IMR-90 (cell line): ENCODE measurements at regions not wholly inside any gene's neighbourhood (a gene's known extent, or its start where the extent isn't known, plus 50 kb on each side); places are given as distances from the start of the nearest gene placed in this dataset.
A peak's percentile ranks its signal among the peaks of the same experiment; 100 is the strongest.

Experiments
- ATAC-seq: fragments of 200-7000 bp; cut with Tn5 transposase; 2 replicates; pipeline ENCODE4 v1.9.1; 2020; ENCODE audit warnings: low read depth, mild to moderate bottlenecking, moderate library complexity
- BruUV-seq: library from RNA; stranded (reverse); fragments of 400-500 nt; replicated peaks from 2 replicates; lab custom pipeline; 2021; lab: Mats Ljungman, UMichigan
- CTCF ChIA-PET: fragments of 300-600 bp; formaldehyde crosslinking; extraction: SDS; loops from one replicate; lab custom pipeline; 2021; ENCODE audit warnings: antibody characterized with exemption; lab: Yijun Ruan, JAX
- POLR2A ChIA-PET: fragments of 300-600 bp; sonication (Branson Sonifier 250); formaldehyde crosslinking; loops from one replicate; lab custom pipeline; 2022; ENCODE audit warnings: antibody characterized with exemption; ENCODE audit not compliant: unreplicated experiment; lab: Charles Lee
- DNase-seq: peaks from one replicate; pipeline ENCODE4 v3.0.0; 2013
- H2AFZ ChIP-seq: replicated peaks from 2 replicates; pipeline ENCODE3; 2013; ENCODE audit warnings: low read length, mild to moderate bottlenecking; ENCODE audit not compliant: poor library complexity
- H2AK5ac ChIP-seq: 2 replicates; pipeline ENCODE4 v1.6.1; 2013; ENCODE audit warnings: low read depth, low read length, inconsistent platforms
- H2AK9ac ChIP-seq: replicated peaks from 2 replicates; pipeline ENCODE3; 2013; ENCODE audit warnings: mild to moderate bottlenecking, low read depth, low read length, moderate library complexity; ENCODE audit not compliant: poor library complexity
- H2BK120ac ChIP-seq: 2 replicates; pipeline ENCODE4 v1.6.1; 2013; ENCODE audit warnings: low read depth, low read length, inconsistent platforms
- H2BK15ac ChIP-seq: 3 replicates; pipeline ENCODE4 v1.6.1; 2013; ENCODE audit warnings: low read depth, low read length, inconsistent platforms
- H2BK20ac ChIP-seq: 2 replicates; pipeline ENCODE4 v1.6.1; 2013; ENCODE audit warnings: low read depth, mild to moderate bottlenecking, inconsistent platforms, low read length, moderate library complexity
- H2BK5ac ChIP-seq: 2 replicates; pipeline ENCODE4 v1.6.1; 2013; ENCODE audit warnings: mild to moderate bottlenecking, low read depth, low read length, inconsistent platforms; ENCODE audit not compliant: poor library complexity, severe bottlenecking
- H3K14ac ChIP-seq: replicated peaks from 2 replicates; pipeline ENCODE4 v1.6.1; 2013; ENCODE audit warnings: low read depth, low read length, inconsistent platforms
- H3K18ac ChIP-seq: 2 replicates; pipeline ENCODE4 v1.6.1; 2013; ENCODE audit warnings: low read depth, low read length, control low read depth
- H3K23ac ChIP-seq: 2 replicates; pipeline ENCODE4 v1.6.1; 2013; ENCODE audit warnings: low read depth, low read length, inconsistent platforms
- H3K27ac ChIP-seq: 2 replicates; pipeline ENCODE4 v1.5.1; 2013; ENCODE audit warnings: mild to moderate bottlenecking, control low read depth, low read length; ENCODE audit not compliant: insufficient read depth
- H3K27me3 ChIP-seq: 2 replicates; pipeline ENCODE4 v1.6.1; 2013; ENCODE audit warnings: low read length; ENCODE audit not compliant: control insufficient read depth, insufficient read depth
- H3K36me3 ChIP-seq: 2 replicates; pipeline ENCODE4 v1.6.1; 2013; ENCODE audit warnings: low read length, mixed read lengths; ENCODE audit not compliant: control insufficient read depth, insufficient read depth
- H3K4ac ChIP-seq: 2 replicates; pipeline ENCODE4 v1.6.1; 2013; ENCODE audit warnings: low read depth, low read length, inconsistent platforms
- H3K4me1 ChIP-seq: 2 replicates; pipeline ENCODE4 v1.6.1; 2013; ENCODE audit warnings: low read length, mixed read lengths; ENCODE audit not compliant: control insufficient read depth, insufficient read depth
- H3K4me2 ChIP-seq: 2 replicates; pipeline ENCODE4 v1.6.1; 2013; ENCODE audit warnings: low read depth, mild to moderate bottlenecking, control low read depth, low read length, moderate library complexity
- H3K4me3 ChIP-seq: 2 replicates; pipeline ENCODE4 v1.5.1; 2013; ENCODE audit warnings: low read depth, mild to moderate bottlenecking, control low read depth, low read length, moderate library complexity; ENCODE audit not compliant: insufficient read depth
- H3K56ac ChIP-seq: 2 replicates; pipeline ENCODE4 v1.6.1; 2013; ENCODE audit warnings: low read length, inconsistent platforms; ENCODE audit not compliant: insufficient read depth; ENCODE audit errors: extremely low read depth
- H3K79me1 ChIP-seq, 2 experiments: 2 replicates each; pipeline ENCODE4 v1.6.1; 2013; ENCODE audit warnings: low read length in 2 of 2, inconsistent platforms in 1 of 2, low read depth in 1 of 2
- H3K9ac ChIP-seq: 2 replicates; pipeline ENCODE4 v1.6.1; 2013; ENCODE audit warnings: low read depth, low read length, control low read depth
- H3K9me1 ChIP-seq: 2 replicates; pipeline ENCODE4 v1.6.1; 2013; ENCODE audit warnings: low read length, inconsistent platforms; ENCODE audit not compliant: insufficient read depth
- H3K9me3 ChIP-seq: 2 replicates; pipeline ENCODE4 v1.6.1; 2013; ENCODE audit warnings: low read length; ENCODE audit not compliant: control insufficient read depth, insufficient read depth
- H4K20me1 ChIP-seq: 2 replicates; pipeline ENCODE4 v1.6.1; 2013; ENCODE audit warnings: low read length, inconsistent platforms; ENCODE audit not compliant: insufficient read depth
- H4K5ac ChIP-seq: 2 replicates; pipeline ENCODE4 v1.6.1; 2013; ENCODE audit warnings: mild to moderate bottlenecking, low read depth, low read length, control low read depth
- H4K8ac ChIP-seq, 2 experiments: 2 replicates each; pipeline ENCODE4 v1.6.1; 2013; ENCODE audit warnings: low read depth in 2 of 2, low read length in 2 of 2, control low read depth in 1 of 2, inconsistent platforms in 1 of 2
- H4K91ac ChIP-seq: 2 replicates; pipeline ENCODE4 v1.6.1; 2013; ENCODE audit warnings: low read depth, low read length, inconsistent platforms; ENCODE audit not compliant: insufficient read depth
- CEBPB ChIP-seq: IDR thresholded peaks from 2 replicates; pipeline ENCODE4 v1.6.1; 2012; ENCODE audit warnings: low read depth, low read length, improper control_type of control experiment
- CHD1 ChIP-seq: IDR thresholded peaks from 2 replicates; pipeline ENCODE4 v1.6.1; 2012; ENCODE audit warnings: low read depth, low read length, improper control_type of control experiment
- FOS ChIP-seq: fragments of 150-350 bp; IDR thresholded peaks from 2 replicates; pipeline ENCODE4 v1.6.1; 2016; ENCODE audit warnings: low read depth, low read length
- MAFK ChIP-seq: IDR thresholded peaks from 2 replicates; pipeline ENCODE4 v1.6.1; 2012; ENCODE audit warnings: low read depth, low read length, improper control_type of control experiment
- MAZ ChIP-seq: IDR thresholded peaks from 2 replicates; pipeline ENCODE4 v1.6.1; 2012; ENCODE audit warnings: low read depth, mild to moderate bottlenecking, low read length, improper control_type of control experiment, moderate library complexity, borderline replicate concordance
- MXI1 ChIP-seq: IDR thresholded peaks from 2 replicates; pipeline ENCODE4 v1.6.1; 2012; ENCODE audit warnings: low read depth, mild to moderate bottlenecking, low read length, moderate library complexity, borderline replicate concordance
- NFE2L2 ChIP-seq: fragments of 150-350 bp; IDR thresholded peaks from 2 replicates; pipeline ENCODE4 v1.6.1; 2016; ENCODE audit warnings: low read depth, mild to moderate bottlenecking, low read length
- POLR2A ChIP-seq: IDR thresholded peaks from 2 replicates; pipeline ENCODE4 v1.6.1; 2012; ENCODE audit warnings: mild to moderate bottlenecking, low read depth, low read length
- RAD21 ChIP-seq: IDR thresholded peaks from 2 replicates; pipeline ENCODE4 v1.6.1; 2012; ENCODE audit warnings: low read length, improper control_type of control experiment
- SMC3 ChIP-seq: fragments of 150-350 bp; IDR thresholded peaks from 2 replicates; pipeline ENCODE4 v1.6.1; 2016; ENCODE audit warnings: low read depth, mild to moderate bottlenecking, antibody characterized with exemption, low read length, moderate library complexity
- WGBS, 2 experiments: methylation state at CpG; one replicate each; pipeline versions ENCODE4 v1.1.5 to v1.1.7; 2013; ENCODE audit warnings: missing lambda C conversion rate in 2 of 2; ENCODE audit not compliant: insufficient read length in 1 of 2; ENCODE audit errors: extremely low coverage in 2 of 2; 5-methylcytosine and 5-hydroxymethylcytosine counted together
- dilution Hi-C: fragments of 300-500 bp; cut with HindIII; formaldehyde crosslinking; loops from one replicate; pipeline ENCODE4 v1.14.3; 2018; ENCODE audit warnings: low sequenced_read_pairs; ENCODE audit not compliant: unreplicated experiment
- in situ Hi-C: fragments of 300-500 bp; cut with MboI; formaldehyde crosslinking; loops from 3 replicates; pipeline ENCODE4 v1.14.3; 2019; ENCODE audit warnings: low sequenced_read_pairs, inconsistent platforms, mixed read lengths
- intact Hi-C: fragments of 100-400 bp; cut with micrococcal nuclease; formaldehyde crosslinking; loops from 2 replicates; pipeline ENCODE4 v1.10.0; 2022
- TF ChIP-seq, protein P1 (sequence below): fragments of 150-350 bp; IDR thresholded peaks from 2 replicates; pipeline ENCODE4 v1.6.1; 2017; ENCODE audit warnings: mild to moderate bottlenecking, antibody characterized with exemption, low read length, low read depth
- TF ChIP-seq, protein P2 (sequence below): fragments of 150-350 bp; IDR thresholded peaks from 2 replicates; pipeline ENCODE4 v1.6.1; 2016; ENCODE audit warnings: low read depth, mild to moderate bottlenecking, low read length, moderate library complexity, borderline replicate concordance

DNA sequence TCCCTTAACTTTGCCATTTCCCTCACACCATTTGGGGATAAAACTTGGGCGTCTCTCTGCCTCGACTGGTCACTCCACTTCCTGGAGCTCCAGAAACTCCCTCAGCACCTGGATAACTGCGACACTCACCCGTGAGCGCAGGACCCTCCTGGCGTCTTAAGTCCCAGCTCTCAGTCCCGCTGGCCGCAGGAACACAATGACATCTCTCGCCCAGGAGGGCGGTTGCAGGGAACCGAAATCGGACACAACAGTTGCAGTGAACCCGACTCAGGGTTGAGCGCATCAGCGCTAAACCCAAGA, 370.9 kb upstream of the SMIM31 start:
- Histone ChIP-seq H3K27ac (no peak overlapping the region), H3K36me3 (no peaks in the 10 kb centered on the region), H3K14ac (no peak overlapping the region), H2BK20ac (no peak overlapping the region), H4K20me1 (no peaks in the 10 kb centered on the region), H2AFZ (peak overlapping the region; percentile 63), H3K9me3 (peaks cover 4% of the 10 kb centered on the region), H3K56ac (no peak overlapping the region), H4K5ac (no peak overlapping the region), H3K9me1 (no peaks in the 10 kb centered on the region), H2BK5ac (no peak overlapping the region), H3K23ac (no peak overlapping the region), H2AK5ac (no peak overlapping the region), H3K9ac (no peak overlapping the region), H3K27me3 (no peaks in the 10 kb centered on the region), H3K4me1 (no peaks in the 10 kb centered on the region), H2BK120ac (no peak overlapping the region), H3K18ac (no peak overlapping the region), H2BK15ac (no peak overlapping the region), H2AK9ac (no peak overlapping the region), H3K4me3 (no peak overlapping the region; the same call in 1 of the 2 replicates), H3K4me2 (no peak overlapping the region), H4K91ac (no peak overlapping the region), H3K4ac (no peak overlapping the region), H4K8ac (no peak overlapping the region), H3K79me1 (no peaks in the 10 kb centered on the region)
- ChIA-PET CTCF (no interaction called here), POLR2A (no interaction called here)
- in situ Hi-C loops (no loop called here), dilution Hi-C loops (no loop called here), intact Hi-C loops (no loop called here)
- WGBS, 2 experiments, result no CpG with 5 or more reads among the region's 15 CpGs
- no peak for TF ChIP-seq MAZ
- no peak for TF ChIP-seq POLR2A
- no peak for TF ChIP-seq FOS
- TF ChIP-seq, protein P1, sequence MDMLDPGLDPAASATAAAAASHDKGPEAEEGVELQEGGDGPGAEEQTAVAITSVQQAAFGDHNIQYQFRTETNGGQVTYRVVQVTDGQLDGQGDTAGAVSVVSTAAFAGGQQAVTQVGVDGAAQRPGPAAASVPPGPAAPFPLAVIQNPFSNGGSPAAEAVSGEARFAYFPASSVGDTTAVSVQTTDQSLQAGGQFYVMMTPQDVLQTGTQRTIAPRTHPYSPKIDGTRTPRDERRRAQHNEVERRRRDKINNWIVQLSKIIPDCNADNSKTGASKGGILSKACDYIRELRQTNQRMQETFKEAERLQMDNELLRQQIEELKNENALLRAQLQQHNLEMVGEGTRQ, result no peak
- no peak for TF ChIP-seq MAFK
- TF ChIP-seq RAD21, result no peak
- no peak for TF ChIP-seq CEBPB
- no peak for TF ChIP-seq CHD1
- no peak for TF ChIP-seq SMC3
- TF ChIP-seq NFE2L2, result no peak
- TF ChIP-seq MXI1, result no peak
- TF ChIP-seq, protein P2, sequence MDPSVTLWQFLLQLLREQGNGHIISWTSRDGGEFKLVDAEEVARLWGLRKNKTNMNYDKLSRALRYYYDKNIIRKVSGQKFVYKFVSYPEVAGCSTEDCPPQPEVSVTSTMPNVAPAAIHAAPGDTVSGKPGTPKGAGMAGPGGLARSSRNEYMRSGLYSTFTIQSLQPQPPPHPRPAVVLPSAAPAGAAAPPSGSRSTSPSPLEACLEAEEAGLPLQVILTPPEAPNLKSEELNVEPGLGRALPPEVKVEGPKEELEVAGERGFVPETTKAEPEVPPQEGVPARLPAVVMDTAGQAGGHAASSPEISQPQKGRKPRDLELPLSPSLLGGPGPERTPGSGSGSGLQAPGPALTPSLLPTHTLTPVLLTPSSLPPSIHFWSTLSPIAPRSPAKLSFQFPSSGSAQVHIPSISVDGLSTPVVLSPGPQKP, result no peak
- no TSS peak for BruUV-seq
- ATAC-seq, result no peak
- DNase-seq, result no peak
